Calu3 (cell line): ENCODE measurements at regions not wholly inside any gene's neighbourhood (a gene's known extent, or its start where the extent isn't known, plus 50 kb on each side); places are given as distances from the start of the nearest gene placed in this dataset.
A peak's percentile ranks its signal among the peaks of the same experiment; 100 is the strongest.

Source experiments
- BruUV-seq: library from RNA; stranded (reverse); fragments of 400-500 nt; replicated peaks from 2 replicates; lab custom pipeline; 2021; lab: Mats Ljungman, UMichigan
- CTCF ChIA-PET: fragments of 300-600 bp; sonication (Branson Sonifier 250); formaldehyde crosslinking; loops from one replicate; lab custom pipeline; 2022; ENCODE audit warnings: antibody characterized with exemption; lab: Charles Lee
- DNase-seq: peaks from one replicate; pipeline ENCODE4 v3.0.0; 2022
- H3K27ac Mint-ChIP-seq: one replicate; pipeline ENCODE4 v1.8.0; 2022; ENCODE audit warnings: mixed read lengths; ENCODE audit not compliant: unreplicated experiment
- H3K27me3 Mint-ChIP-seq: one replicate; pipeline ENCODE4 v1.8.0; 2022; ENCODE audit warnings: mixed read lengths; ENCODE audit not compliant: unreplicated experiment
- H3K36me3 Mint-ChIP-seq: one replicate; pipeline ENCODE4 v1.8.0; 2022; ENCODE audit warnings: mild to moderate bottlenecking, moderate library complexity, mixed read lengths; ENCODE audit not compliant: insufficient read depth, unreplicated experiment
- H3K4me1 Mint-ChIP-seq: one replicate; pipeline ENCODE4 v1.8.0; 2022; ENCODE audit warnings: mild to moderate bottlenecking, low read depth, mixed read lengths; ENCODE audit not compliant: unreplicated experiment
- H3K4me3 Mint-ChIP-seq: one replicate; pipeline ENCODE4 v1.8.0; 2022; ENCODE audit warnings: mild to moderate bottlenecking, low read depth, moderate library complexity, mixed read lengths; ENCODE audit not compliant: unreplicated experiment
- H3K9me3 Mint-ChIP-seq: one replicate; pipeline ENCODE4 v1.8.0; 2022; ENCODE audit warnings: low read depth, mixed read lengths; ENCODE audit not compliant: unreplicated experiment
- CTCF ChIP-seq: fragments of 200-600 bp; IDR thresholded peaks from one replicate; pipeline ENCODE4 v1.8.0; 2022; ENCODE audit warnings: antibody characterized with exemption; ENCODE audit not compliant: unreplicated experiment
- intact Hi-C: fragments of 100-400 bp; cut with micrococcal nuclease; formaldehyde crosslinking; loops from one replicate; pipeline ENCODE4 v1.10.0; 2022; ENCODE audit not compliant: unreplicated experiment

GRCh38 chr2:8520791-8521344, 161.0 kb upstream of the ID2 start:
- Mint-ChIP-seq H3K36me3 (peaks cover 4% of the 10 kb centered on the region), H3K9me3 (no peaks in the 10 kb centered on the region), H3K4me1 (peaks cover 31% of the 10 kb centered on the region), H3K27ac (no peak overlapping the region), H3K4me3 (no peak overlapping the region), H3K27me3 (no peaks in the 10 kb centered on the region)
- CTCF ChIA-PET: no interaction called here
- no peak for TF ChIP-seq CTCF
- no TSS peak for BruUV-seq
- DNase-seq: no peak
- intact Hi-C loops: no loop called here

- H3K36me3 Mint-ChIP-seq: peaks cover 4% of the 10 kb centered on the region
- H3K9me3 Mint-ChIP-seq: no peaks in the 10 kb centered on the region
- no peak overlapping the region for H3K27ac Mint-ChIP-seq
- DNase-seq: no peak
- no TSS peak for BruUV-seq
- CTCF ChIA-PET: interaction anchor here (1.4 kb wide), 1 partner anchor 16 kb away, joined by 4 read pairs; no protein-coding TSS in a partner anchor
- H3K4me1 Mint-ChIP-seq: peaks cover 46% of the 10 kb centered on the region
- intact Hi-C loops: no loop called here
- no peak for TF ChIP-seq CTCF
- H3K4me3 Mint-ChIP-seq: no peak overlapping the region
- H3K27me3 Mint-ChIP-seq: no peaks in the 10 kb centered on the region
Measured at GRCh38 chr2:8522687-8523086, 159.2 kb upstream of the ID2 start.

- intact Hi-C loops: loop anchor here (2.0 kb wide), 1 partner anchor 32 kb away; no protein-coding TSS in a partner anchor
- H3K36me3 Mint-ChIP-seq: peaks cover 4% of the 10 kb centered on the region
- TF ChIP-seq CTCF: no peak
- H3K9me3 Mint-ChIP-seq: no peaks in the 10 kb centered on the region
- no TSS peak for BruUV-seq
- peak; percentile 23 for DNase-seq
- no peaks in the 10 kb centered on the region for H3K27me3 Mint-ChIP-seq
- CTCF ChIA-PET: interaction anchor here (0.9 to 2.3 kb wide), 3 partner anchors 13 to 160 kb away, joined by 3 to 8 read pairs (median 3); no protein-coding TSS in a partner anchor
- H3K4me1 Mint-ChIP-seq: peaks cover 54% of the 10 kb centered on the region
- no peak overlapping the region for H3K27ac Mint-ChIP-seq
- H3K4me3 Mint-ChIP-seq: no peak overlapping the region
Measured at GRCh38 chr2:8524388-8524787, 157.5 kb upstream of the ID2 start.

- intact Hi-C loops: loop anchor here (1.0 to 5.0 kb wide), 4 partner anchors 32 to 156 kb away; no protein-coding TSS in a partner anchor
Measured at GRCh38 chr2:8524823-8525222, 157.0 kb upstream of the ID2 start.

More at GRCh38 chr2:8524823-8525222, 157.0 kb upstream of the ID2 start:
- H3K9me3 Mint-ChIP-seq: no peaks in the 10 kb centered on the region
- peaks cover 54% of the 10 kb centered on the region for H3K4me1 Mint-ChIP-seq
- DNase-seq: no peak
- TF ChIP-seq CTCF: no peak
- H3K27ac Mint-ChIP-seq: no peak overlapping the region
- CTCF ChIA-PET: interaction anchor here (0.9 to 2.3 kb wide), 7 partner anchors 14 to 699 kb away, joined by 3 to 10 read pairs (median 4); partner anchors contain the start of gene ID2
- H3K36me3 Mint-ChIP-seq: peaks cover 4% of the 10 kb centered on the region
- H3K4me3 Mint-ChIP-seq: no peak overlapping the region
- no peaks in the 10 kb centered on the region for H3K27me3 Mint-ChIP-seq
- no TSS peak for BruUV-seq
